ENCODE measurements at regions not wholly inside any gene's neighbourhood (a gene's known extent, or its start where the extent isn't known, plus 50 kb on each side); places are given as distances from the start of the nearest gene placed in this dataset.
"Not testable (repeated sequence)": the region's sequence is repeated elsewhere in the genome, so short reads cannot be mapped to it uniquely, and the experiment has no call there.

DNA sequence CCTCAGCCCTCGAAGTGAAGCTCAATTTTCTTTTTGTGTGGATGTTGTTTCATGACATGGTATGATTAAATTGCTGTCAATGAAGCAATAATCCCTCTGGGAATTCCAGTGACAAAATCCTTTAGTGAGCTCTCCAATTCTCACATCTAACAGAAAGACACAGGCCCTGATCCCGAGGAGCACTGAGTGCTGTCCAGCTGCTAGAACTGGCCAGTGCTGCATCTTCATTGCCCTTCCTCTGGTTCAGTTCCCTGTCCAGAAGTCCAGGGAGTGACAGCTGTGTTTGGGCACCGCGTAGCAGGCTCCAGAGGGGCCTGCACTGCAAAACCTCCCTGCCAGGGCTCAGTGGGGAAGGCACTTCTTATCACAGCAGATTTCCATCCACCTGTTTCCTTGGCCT is 516.8 kb upstream of the ATP11B start:
- no peak for ATAC-seq

GRCh38 chr3:182284793-182285192 is 508.5 kb upstream of the ATP11B start:
- DNase-seq (no peak), ATAC-seq (no peak)
- intact Hi-C loops (cut with DNase I), result no loop called here

More for the DNA sequence above, 516.8 kb upstream of the ATP11B start:
- intact Hi-C loops (cut with DNase I), result no loop called here
- no peak for DNase-seq

DNA sequence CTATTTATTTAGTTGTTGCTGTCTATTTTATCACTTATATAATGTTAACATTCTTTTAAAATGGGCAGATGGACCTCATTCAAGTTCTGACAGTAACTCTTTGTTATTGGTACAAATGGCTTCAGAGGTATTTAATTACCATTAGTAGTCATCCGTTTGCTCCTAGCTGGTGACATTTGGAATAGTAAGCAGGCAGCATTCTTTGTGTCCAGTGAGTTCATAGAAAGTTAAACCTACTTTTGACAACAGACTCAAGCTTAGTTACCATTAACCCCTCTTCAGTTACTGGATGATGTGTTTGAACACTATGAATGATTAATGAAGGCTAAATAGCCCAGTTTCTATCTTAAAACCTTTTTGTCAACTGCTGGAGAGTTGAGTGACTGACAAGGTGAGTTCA is 500.7 kb upstream of the ATP11B start:
- intact Hi-C loops (cut with DNase I), result no loop called here
- ATAC-seq, result no peak
- DNase-seq, result no peak

GRCh38 chr3:182294256-182294655 is 499.0 kb upstream of the ATP11B start:
- DNase-seq (no peak), ATAC-seq (no peak)
- intact Hi-C loops (cut with DNase I), result no loop called here

GRCh38 chr3:182294696-182295095 is 498.6 kb upstream of the ATP11B start:
- DNase-seq, result no peak
- intact Hi-C loops (cut with DNase I), result no loop called here
- ATAC-seq, result no peak

GRCh38 chr3:182300266-182300665 is 493.0 kb upstream of the ATP11B start:
- intact Hi-C loops (cut with DNase I), result no loop called here
- ATAC-seq (no peak), DNase-seq (no peak)

GRCh38 chr3:182303169-182303568 is 490.1 kb upstream of the ATP11B start:
- DNase-seq, result no peak
- ATAC-seq, result no peak
- intact Hi-C loops (cut with DNase I), result no loop called here

DNA sequence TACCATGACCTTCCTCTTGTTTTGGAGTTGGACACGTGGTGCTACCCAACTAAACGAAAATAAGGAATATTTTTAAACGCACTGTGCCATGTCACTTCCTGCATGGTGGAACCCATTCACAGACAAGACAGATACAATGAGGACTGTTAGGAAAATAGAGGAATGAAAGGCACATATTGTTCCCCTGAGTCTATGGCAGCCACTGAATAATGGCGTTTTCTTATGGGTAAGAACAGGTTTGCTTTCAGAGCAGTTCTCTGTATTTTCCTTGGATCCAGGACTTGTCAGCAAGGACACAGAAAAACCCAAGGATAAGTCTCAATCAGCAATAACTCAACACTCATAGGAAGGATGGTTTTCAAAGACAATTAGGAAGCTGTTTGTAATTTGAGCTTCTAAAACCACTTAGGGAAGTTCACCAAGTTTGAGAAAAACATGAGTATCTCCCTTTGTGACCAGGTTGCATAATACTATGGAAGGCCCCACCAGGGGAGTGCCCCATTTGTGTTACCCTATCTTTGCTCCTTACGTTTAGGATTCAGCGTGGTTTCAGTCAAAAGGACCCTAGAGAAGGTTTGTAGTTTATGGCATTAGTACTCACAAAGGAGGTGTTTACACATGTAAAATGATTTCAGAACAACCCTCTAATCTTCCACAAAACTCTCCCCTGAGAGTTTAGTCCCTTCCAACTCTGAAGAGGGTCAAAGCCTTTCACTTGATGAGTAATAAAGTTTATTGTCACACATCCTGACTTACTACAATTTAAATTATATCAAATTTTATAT is 487.2 kb upstream of the ATP11B start:
- no peak for DNase-seq
- ATAC-seq, result no peak
- intact Hi-C loops (cut with DNase I), result no loop called here

DNA sequence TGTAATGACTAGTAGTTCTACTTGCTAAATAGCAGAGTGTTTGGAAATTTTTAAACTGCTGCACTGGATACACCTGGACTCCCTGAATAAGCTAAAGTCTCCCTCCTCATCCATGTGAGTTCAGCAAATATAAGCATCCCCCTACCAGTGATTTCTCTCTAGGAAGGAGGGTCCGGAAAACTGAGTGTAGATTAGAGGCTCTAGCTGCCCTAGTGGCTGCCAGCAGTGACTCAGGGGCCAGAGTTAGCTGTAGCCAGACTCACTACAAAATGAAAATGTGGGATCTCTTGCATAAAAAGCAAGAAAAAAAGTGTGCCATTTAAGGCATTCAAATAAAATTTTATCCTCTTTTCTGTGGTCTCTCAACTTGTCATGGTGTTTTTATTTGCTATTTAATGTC is 485.0 kb upstream of the ATP11B start:
- DNase-seq (no peak), ATAC-seq (no peak)
- intact Hi-C loops (cut with DNase I), result no loop called here

GRCh38 chr3:182309120-182309519 is 484.2 kb upstream of the ATP11B start:
- intact Hi-C loops (cut with DNase I), result no loop called here
- no peak for DNase-seq
- no peak for ATAC-seq

DNA sequence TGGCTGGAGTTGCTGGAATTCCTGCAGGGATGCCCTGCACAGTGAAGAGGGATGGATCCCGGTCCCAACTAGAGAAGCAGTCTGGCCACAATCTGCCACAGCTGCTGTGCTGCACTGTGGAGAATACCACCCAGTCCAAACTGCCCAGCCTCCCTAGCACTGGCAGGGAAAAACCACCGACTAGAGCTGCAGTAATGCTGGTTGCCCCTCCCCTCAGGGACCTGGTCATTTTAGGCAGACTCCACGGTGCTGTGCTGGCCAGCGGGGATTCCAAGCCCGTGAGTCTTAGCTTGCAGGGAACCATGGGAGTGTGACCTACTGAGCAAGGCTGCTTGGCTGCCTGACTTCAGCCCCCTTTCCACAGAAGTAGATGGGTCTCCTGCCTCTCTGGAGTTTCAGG is 478.0 kb upstream of the ATP11B start:
- intact Hi-C loops (cut with DNase I), result no loop called here
- DNase-seq, result no peak
- no peak for ATAC-seq

GRCh38 chr3:182323126-182323700 is 470.1 kb upstream of the ATP11B start:
- DNase-seq (no peak), ATAC-seq (no peak)
- intact Hi-C loops (cut with DNase I), result no loop called here

DNA sequence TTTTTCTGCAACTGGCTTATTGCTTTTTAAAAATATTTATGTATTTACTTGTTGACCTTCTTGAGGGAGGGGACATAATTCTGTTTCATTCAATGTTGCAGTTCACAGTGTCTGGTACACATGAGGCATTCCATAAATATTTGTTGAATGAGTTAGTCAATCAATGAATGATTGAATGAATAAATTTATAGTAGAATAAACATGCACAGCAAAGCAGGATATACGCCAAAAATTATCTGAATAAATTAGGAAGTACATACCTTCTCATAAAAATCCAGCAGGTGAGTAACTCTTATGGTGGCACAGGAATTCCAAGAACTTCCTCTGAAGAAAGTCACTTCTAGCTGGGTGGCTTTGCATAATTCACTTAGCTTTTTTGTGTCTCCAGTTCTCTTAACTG is 469.4 kb upstream of the ATP11B start:
- DNase-seq (no peak), ATAC-seq (no peak)
- intact Hi-C loops (cut with DNase I), result no loop called here

DNA sequence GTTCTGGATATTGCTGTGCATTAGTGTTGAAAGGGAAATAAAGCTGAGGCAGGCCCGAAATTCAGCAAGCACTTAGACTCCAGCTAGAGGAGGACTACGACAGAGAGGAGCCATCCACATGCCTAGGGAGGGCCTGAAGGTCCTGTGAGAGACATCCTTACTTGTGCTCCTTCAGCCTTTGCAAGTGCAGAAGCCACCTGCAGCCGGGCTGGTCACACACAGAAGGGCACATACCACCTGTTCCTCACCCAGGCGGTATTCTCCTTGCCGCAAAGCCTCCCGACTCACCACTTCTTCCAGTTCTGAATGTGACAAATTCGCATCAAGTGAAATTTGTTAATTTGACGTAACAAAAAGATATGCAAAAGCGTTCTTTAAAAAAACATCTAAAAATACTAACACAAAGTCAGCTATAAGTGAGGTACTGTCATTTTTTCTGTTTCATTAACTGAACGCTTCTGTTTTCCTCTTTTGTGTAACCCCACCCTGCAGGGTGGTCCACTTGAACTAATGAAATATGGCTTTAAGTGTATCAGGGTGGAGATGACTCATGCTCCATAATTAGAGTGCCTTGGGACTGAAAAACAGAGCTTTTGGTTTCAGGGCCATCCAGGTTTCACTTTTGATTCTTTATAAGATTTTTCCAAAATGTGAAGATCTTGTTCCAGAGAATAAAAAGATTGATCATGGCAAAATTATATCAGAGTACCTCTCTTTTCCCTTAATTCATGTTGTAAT is 467.9 kb upstream of the ATP11B start:
- DNase-seq (no peak), ATAC-seq (no peak)
- intact Hi-C loops (cut with DNase I), result no loop called here

DNA sequence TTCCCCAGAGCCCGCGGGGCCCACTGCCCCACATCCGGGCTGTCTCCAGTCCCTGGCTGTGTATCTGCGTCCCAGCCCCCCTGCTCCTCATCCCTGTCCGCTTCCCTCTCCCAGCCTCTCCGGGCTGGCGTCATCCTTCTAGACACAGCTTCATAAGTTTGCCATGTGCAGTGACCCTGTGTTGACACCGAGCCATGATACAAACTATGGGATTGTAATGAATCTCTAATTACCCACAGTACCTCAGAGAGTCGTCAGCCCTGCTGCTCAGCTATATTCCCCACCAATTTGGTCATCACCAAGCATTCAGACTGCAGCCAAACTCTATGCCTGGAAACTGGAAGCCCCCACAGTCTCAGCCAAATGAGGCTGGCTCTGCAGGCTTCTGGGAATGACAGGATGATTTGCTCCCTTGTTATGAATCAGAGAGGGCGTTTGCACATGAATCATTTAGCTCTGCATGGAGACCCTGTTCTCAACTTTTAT is 466.1 kb upstream of the ATP11B start:
- DNase-seq, result no peak
- intact Hi-C loops (cut with DNase I), result no loop called here
- no peak for ATAC-seq

DNA sequence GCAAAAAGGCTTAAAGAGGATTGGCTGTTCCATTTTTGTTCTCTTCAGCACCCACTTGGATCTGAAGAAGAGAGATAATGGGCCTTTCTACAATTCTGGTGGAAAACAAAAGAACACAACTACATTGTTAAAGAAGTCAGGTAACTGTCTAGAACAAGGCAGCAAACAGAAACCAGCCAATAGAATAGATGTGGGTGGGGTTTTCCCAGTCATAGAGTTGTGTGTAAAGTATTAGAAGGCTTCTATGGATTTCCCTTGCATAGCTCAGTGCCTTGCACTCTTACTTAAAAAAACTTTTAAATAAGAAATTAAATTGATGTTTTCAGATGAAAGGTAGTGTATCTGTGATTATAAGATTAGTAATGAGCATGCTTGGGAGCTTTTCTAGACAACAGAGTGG is 462.7 kb upstream of the ATP11B start:
- ATAC-seq, result no peak
- intact Hi-C loops (cut with DNase I), result no loop called here
- no peak for DNase-seq

DNA sequence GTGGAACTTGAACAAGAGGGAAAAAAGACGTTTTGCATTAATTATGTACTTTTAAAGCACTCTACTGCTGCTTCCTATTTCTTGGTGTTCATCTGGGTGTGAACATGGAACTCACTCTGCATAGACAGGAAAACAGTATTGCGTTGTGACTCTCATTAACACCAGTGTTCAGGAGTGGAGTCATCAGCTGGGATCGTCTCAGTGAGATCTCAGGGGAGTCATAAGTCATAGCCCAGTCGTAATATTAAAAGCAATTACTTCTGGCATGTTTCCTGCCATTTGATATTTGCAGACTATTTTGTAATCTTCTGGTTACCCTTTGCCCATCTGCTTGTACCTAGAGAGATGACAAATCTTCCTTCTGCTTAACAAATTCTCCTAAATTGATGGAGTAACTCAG is 462.0 kb upstream of the ATP11B start:
- intact Hi-C loops (cut with DNase I), result no loop called here
- no peak for DNase-seq
- ATAC-seq, result no peak

GRCh38 chr3:182342252-182342651 is 451.1 kb upstream of the ATP11B start:
- ATAC-seq (no peak), DNase-seq (no peak)
- intact Hi-C loops (cut with DNase I), result no loop called here

- ATAC-seq; DNase-seq; intact Hi-C loops (cut with DNase I): not testable (repeated sequence)
These were observed 449.3 kb upstream of the ATP11B start for GRCh38 chr3:182344026-182344425.

DNA sequence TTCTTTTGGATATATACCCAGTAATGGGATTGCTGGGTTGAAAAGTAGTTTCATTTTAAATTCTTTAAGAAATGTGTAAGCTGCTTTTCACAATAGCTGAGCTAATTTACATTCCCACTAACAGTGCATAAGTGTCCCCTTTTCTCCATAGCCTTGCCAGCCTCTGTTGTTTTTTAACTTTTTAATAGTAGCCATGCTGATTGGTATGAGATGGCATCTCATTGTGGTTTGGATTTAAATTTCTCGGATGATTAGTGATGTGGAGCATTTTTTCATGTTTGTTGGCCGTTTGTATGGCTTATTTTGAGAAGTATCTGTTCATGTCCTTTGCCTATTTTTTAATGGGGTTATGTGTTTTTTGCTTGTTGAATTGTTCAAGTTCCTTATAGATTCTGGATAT is 444.3 kb upstream of the ATP11B start:
- intact Hi-C loops (cut with DNase I), result no loop called here
- DNase-seq (no peak), ATAC-seq (no peak)
